ENCODE measurements at regions not wholly inside any gene's neighbourhood (a gene's known extent, or its start where the extent isn't known, plus 50 kb on each side); places are given as distances from the start of the nearest gene placed in this dataset.

GRCh38 chr13:87923753-87924152, 252.6 kb downstream of the SLITRK5 start:
- TF ChIP-seq CTCF (IDR thresholded peaks at IDR 0.05) (no peak), EP300 (IDR thresholded peaks at IDR 0.05) (no peak)

All from ovary (tissue), 3 donors.